HepG2 (cell line): ENCODE measurements at regions not wholly inside any gene's neighbourhood (a gene's known extent, or its start where the extent isn't known, plus 50 kb on each side); places are given as distances from the start of the nearest gene placed in this dataset.

Experiments used
- GTF3A ChIP-seq: sonication (generic); formaldehyde crosslinking; conservative IDR thresholded peaks from 2 replicates; pipeline ENCODE4 v1.4.0; 2020; ENCODE audit warnings: mild to moderate bottlenecking, missing genetic modification reagents
- MATR3 ChIP-seq: sonication (generic); formaldehyde crosslinking; IDR thresholded peaks from 2 replicates; pipeline ENCODE4 v1.4.0; 2020; ENCODE audit warnings: missing genetic modification reagents
- POLR2A ChIP-seq, 2 experiments: IDR thresholded peaks; 2 replicates each; pipeline ENCODE4 v1.6.1; 2011; ENCODE audit warnings: low read depth in 2 of 2, low read length in 2 of 2, mild to moderate bottlenecking in 1 of 2, moderate library complexity in 1 of 2; ENCODE audit not compliant: insufficient read depth in 1 of 2
- SOX6 ChIP-seq, 2 experiments: fragments of 450-650 bp in 1 of 2; sonication (generic) in 1 of 2; formaldehyde crosslinking in 1 of 2; IDR thresholded peaks; 2 replicates each; pipeline versions ENCODE4 v1.4.0 to v1.6.1; 2017 to 2020; ENCODE audit warnings: antibody characterized with exemption in 1 of 2, mild to moderate bottlenecking in 1 of 2, missing genetic modification reagents in 1 of 2
- THAP7 ChIP-seq: sonication (generic); formaldehyde crosslinking; IDR thresholded peaks from 2 replicates; pipeline ENCODE4 v1.8.1; 2023; ENCODE audit warnings: mild to moderate bottlenecking, missing genetic modification reagents
- ZNF446 ChIP-seq: sonication (generic); formaldehyde crosslinking; IDR thresholded peaks from 2 replicates; pipeline ENCODE4 v1.5.0; 2020; ENCODE audit warnings: mild to moderate bottlenecking, missing genetic modification reagents

GRCh38 chrX:109283870-109284269, 198.0 kb downstream of the GUCY2F start:
- TF ChIP-seq GTF3A (CRISPR knock-in tag), result no peak
- TF ChIP-seq SOX6 (IDR thresholded peaks at IDR 0.05), result no peak
- no peak for TF ChIP-seq SOX6 (CRISPR knock-in tag; IDR thresholded peaks at IDR 0.05)
- no peak for TF ChIP-seq MATR3 (CRISPR knock-in tag)
- no peak for TF ChIP-seq THAP7 (CRISPR knock-in tag)
- no peak for TF ChIP-seq POLR2A (IDR thresholded peaks at IDR 0.05; ENCODE audit: insufficient read depth in 1 of 2, low read depth in 2 of 2, low read length in 2 of 2)
- no peak for TF ChIP-seq ZNF446 (CRISPR knock-in tag)
